Caco-2 (cell line): ENCODE measurements at regions not wholly inside any gene's neighbourhood (a gene's known extent, or its start where the extent isn't known, plus 50 kb on each side); places are given as distances from the start of the nearest gene placed in this dataset.

Source experiments
- BruUV-seq: library from RNA; stranded (reverse); fragments of 400-500 nt; replicated peaks from 2 replicates; lab custom pipeline; 2021; lab: Mats Ljungman, UMichigan
- CTCF ChIA-PET: fragments of 300-600 bp; sonication (Branson Sonifier 250); formaldehyde crosslinking; loops from one replicate; lab custom pipeline; 2022; ENCODE audit warnings: antibody characterized with exemption; lab: Charles Lee
- POLR2A ChIA-PET: fragments of 300-600 bp; sonication (Branson Sonifier 250); formaldehyde crosslinking; loops from one replicate; lab custom pipeline; 2022; ENCODE audit warnings: antibody characterized with exemption; lab: Charles Lee
- DNase-seq, 2 experiments: peaks; one replicate each; pipeline versions ENCODE4 v3.0.0 to v3.0.0-alpha.2; 2020 to 2022
- H3K27me3 ChIP-seq: replicated peaks from 2 replicates; pipeline ENCODE4 v1.6.0; 2011; ENCODE audit warnings: low read length; ENCODE audit not compliant: control insufficient read depth, insufficient read depth
- H3K36me3 ChIP-seq: 2 replicates; pipeline ENCODE4 v1.5.1; 2011; ENCODE audit warnings: low read length; ENCODE audit not compliant: control insufficient read depth, insufficient read depth
- H3K4me1 ChIP-seq: fragments of 250-450 bp; sonication (Bioruptor Pico); 2 replicates; pipeline ENCODE4 v1.5.1; 2020; ENCODE audit warnings: mild to moderate bottlenecking
- H3K4me3 ChIP-seq: 2 replicates; pipeline ENCODE4 v1.5.1; 2011; ENCODE audit warnings: low read depth, mild to moderate bottlenecking, control low read depth, low read length
- H3K9me3 ChIP-seq: fragments of 250-450 bp; sonication (Bioruptor Pico); 2 replicates; pipeline ENCODE4 v1.5.1; 2020; ENCODE audit warnings: mild to moderate bottlenecking, moderate library complexity
- H3K27ac Mint-ChIP-seq: one replicate; pipeline ENCODE4 v1.8.0; 2022; ENCODE audit warnings: mixed read lengths; ENCODE audit not compliant: unreplicated experiment
- H3K27me3 Mint-ChIP-seq: one replicate; pipeline ENCODE4 v1.8.0; 2022; ENCODE audit warnings: mixed read lengths; ENCODE audit not compliant: insufficient read depth, unreplicated experiment
- H3K36me3 Mint-ChIP-seq: one replicate; pipeline ENCODE4 v1.8.0; 2022; ENCODE audit warnings: mild to moderate bottlenecking, mixed read lengths; ENCODE audit not compliant: insufficient read depth, unreplicated experiment
- H3K4me1 Mint-ChIP-seq: one replicate; pipeline ENCODE4 v1.8.0; 2022; ENCODE audit warnings: low read depth, mixed read lengths; ENCODE audit not compliant: unreplicated experiment
- H3K4me3 Mint-ChIP-seq: one replicate; pipeline ENCODE4 v1.8.0; 2022; ENCODE audit warnings: mild to moderate bottlenecking, moderate library complexity, mixed read lengths; ENCODE audit not compliant: unreplicated experiment
- H3K9me3 Mint-ChIP-seq: one replicate; pipeline ENCODE4 v1.8.0; 2022; ENCODE audit warnings: mixed read lengths; ENCODE audit not compliant: unreplicated experiment
- intact Hi-C: fragments of 100-400 bp; cut with micrococcal nuclease; formaldehyde crosslinking; loops from one replicate; pipeline ENCODE4 v1.10.0; 2022; ENCODE audit not compliant: unreplicated experiment
- TF ChIP-seq, protein P1 (sequence below), 2 experiments: fragments of 200-600 bp in 1 of 2; IDR thresholded peaks; 1 replicate in 1 of 2; 2 replicates in 1 of 2; pipeline versions ENCODE4 v1.5.1 to v1.8.0; 2011 to 2022; ENCODE audit warnings: antibody characterized with exemption in 1 of 2, control low read depth in 1 of 2, inconsistent platforms in 1 of 2, low read depth in 1 of 2, low read length in 1 of 2, mild to moderate bottlenecking in 1 of 2, moderate library complexity in 1 of 2; ENCODE audit not compliant: insufficient read depth in 1 of 2, severe bottlenecking in 1 of 2, unreplicated experiment in 1 of 2

DNA sequence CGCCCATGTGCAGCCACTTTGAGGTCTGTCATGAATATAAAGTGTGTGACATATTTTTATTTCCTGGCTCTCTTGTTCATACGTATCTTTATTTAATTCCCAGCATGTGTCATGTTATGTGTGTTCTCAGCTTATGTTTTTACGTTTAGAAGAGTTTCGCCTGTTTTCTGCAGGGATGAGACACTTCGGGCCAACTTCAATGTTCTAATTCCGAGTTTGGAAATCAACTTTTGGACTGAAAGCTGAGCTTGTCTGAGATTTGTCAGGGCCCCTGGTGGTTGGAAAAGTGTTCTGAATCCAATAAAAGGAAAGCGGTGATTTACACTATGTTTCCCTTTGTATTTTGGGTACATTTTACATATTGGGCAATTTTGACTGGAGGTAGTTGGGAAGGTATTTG, 810.7 kb downstream of the TBC1D22A start:
- ChIA-PET CTCF (no interaction called here), POLR2A (no interaction called here)
- DNase-seq = no peak
- H3K27me3 ChIP-seq = no peaks in the 10 kb centered on the region
- no peaks in the 10 kb centered on the region for H3K9me3 Mint-ChIP-seq
- no peaks in the 10 kb centered on the region for H3K9me3 ChIP-seq
- H3K4me1 ChIP-seq = no peaks in the 10 kb centered on the region
- no TSS peak for BruUV-seq
- peaks cover 19% of the 10 kb centered on the region for H3K27me3 Mint-ChIP-seq
- no peaks in the 10 kb centered on the region for H3K36me3 ChIP-seq
- H3K4me1 Mint-ChIP-seq = no peaks in the 10 kb centered on the region
- no peak overlapping the region for H3K4me3 Mint-ChIP-seq
- H3K36me3 Mint-ChIP-seq = no peaks in the 10 kb centered on the region
- intact Hi-C loops = no loop called here
- H3K4me3 ChIP-seq = no peak overlapping the region
- H3K27ac Mint-ChIP-seq = no peak overlapping the region
- TF ChIP-seq, protein P1, sequence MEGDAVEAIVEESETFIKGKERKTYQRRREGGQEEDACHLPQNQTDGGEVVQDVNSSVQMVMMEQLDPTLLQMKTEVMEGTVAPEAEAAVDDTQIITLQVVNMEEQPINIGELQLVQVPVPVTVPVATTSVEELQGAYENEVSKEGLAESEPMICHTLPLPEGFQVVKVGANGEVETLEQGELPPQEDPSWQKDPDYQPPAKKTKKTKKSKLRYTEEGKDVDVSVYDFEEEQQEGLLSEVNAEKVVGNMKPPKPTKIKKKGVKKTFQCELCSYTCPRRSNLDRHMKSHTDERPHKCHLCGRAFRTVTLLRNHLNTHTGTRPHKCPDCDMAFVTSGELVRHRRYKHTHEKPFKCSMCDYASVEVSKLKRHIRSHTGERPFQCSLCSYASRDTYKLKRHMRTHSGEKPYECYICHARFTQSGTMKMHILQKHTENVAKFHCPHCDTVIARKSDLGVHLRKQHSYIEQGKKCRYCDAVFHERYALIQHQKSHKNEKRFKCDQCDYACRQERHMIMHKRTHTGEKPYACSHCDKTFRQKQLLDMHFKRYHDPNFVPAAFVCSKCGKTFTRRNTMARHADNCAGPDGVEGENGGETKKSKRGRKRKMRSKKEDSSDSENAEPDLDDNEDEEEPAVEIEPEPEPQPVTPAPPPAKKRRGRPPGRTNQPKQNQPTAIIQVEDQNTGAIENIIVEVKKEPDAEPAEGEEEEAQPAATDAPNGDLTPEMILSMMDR (IDR thresholded peaks at IDR 0.05; ENCODE audit: insufficient read depth in 1 of 2, low read depth in 1 of 2, low read length in 1 of 2, severe bottlenecking in 1 of 2, unreplicated experiment in 1 of 2) = no peak

DNA sequence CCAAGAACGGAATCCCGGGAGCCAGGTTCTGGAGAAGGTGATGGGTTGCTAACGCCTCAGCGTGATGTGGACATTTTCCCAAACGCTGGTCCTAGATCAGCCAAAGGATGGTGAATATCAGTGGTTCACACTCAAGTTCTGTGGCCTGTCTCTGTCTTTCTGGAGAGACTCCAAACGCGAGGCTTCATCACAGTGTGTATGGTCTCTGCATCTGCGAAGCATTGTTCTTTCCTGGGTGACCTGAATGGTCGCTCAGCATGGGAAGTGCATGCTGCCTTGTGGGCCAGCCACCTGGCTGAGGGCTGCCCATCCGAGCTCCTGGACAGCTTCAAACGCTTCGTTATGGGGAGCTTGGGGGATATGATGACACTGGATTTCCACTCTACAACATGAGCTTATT, 810.0 kb downstream of the TBC1D22A start:
- intact Hi-C loops = no loop called here
- Histone ChIP-seq H3K9me3 (no peaks in the 10 kb centered on the region), H3K27me3 (no peaks in the 10 kb centered on the region), H3K4me1 (no peaks in the 10 kb centered on the region), H3K4me3 (no peak overlapping the region), H3K36me3 (no peaks in the 10 kb centered on the region)
- H3K9me3 Mint-ChIP-seq = no peaks in the 10 kb centered on the region
- ChIA-PET CTCF (no interaction called here), POLR2A (no interaction called here)
- no peaks in the 10 kb centered on the region for H3K36me3 Mint-ChIP-seq
- no peaks in the 10 kb centered on the region for H3K4me1 Mint-ChIP-seq
- H3K27me3 Mint-ChIP-seq = peaks cover 19% of the 10 kb centered on the region
- TF ChIP-seq, protein P1 (IDR thresholded peaks at IDR 0.05; ENCODE audit: insufficient read depth in 1 of 2, low read depth in 1 of 2, low read length in 1 of 2, severe bottlenecking in 1 of 2, unreplicated experiment in 1 of 2) = no peak
- BruUV-seq = no TSS peak
- no peak for DNase-seq
- H3K27ac Mint-ChIP-seq = no peak overlapping the region
- H3K4me3 Mint-ChIP-seq = no peak overlapping the region

- ChIA-PET POLR2A (no interaction called here), CTCF (no interaction called here)
- BruUV-seq = no TSS peak
- no peak for DNase-seq
- no peaks in the 10 kb centered on the region for H3K4me1 ChIP-seq
- Mint-ChIP-seq H3K9me3 (no peaks in the 10 kb centered on the region), H3K36me3 (no peaks in the 10 kb centered on the region), H3K4me1 (no peaks in the 10 kb centered on the region), H3K27me3 (peaks cover 17% of the 10 kb centered on the region), H3K4me3 (no peak overlapping the region), H3K27ac (no peak overlapping the region)
- H3K9me3 ChIP-seq = no peaks in the 10 kb centered on the region
- TF ChIP-seq, protein P1 (IDR thresholded peaks at IDR 0.05; ENCODE audit: insufficient read depth in 1 of 2, low read depth in 1 of 2, low read length in 1 of 2, severe bottlenecking in 1 of 2, unreplicated experiment in 1 of 2) = no peak
- no peaks in the 10 kb centered on the region for H3K27me3 ChIP-seq
- no peak overlapping the region for H3K4me3 ChIP-seq
- intact Hi-C loops = no loop called here
- H3K36me3 ChIP-seq = no peaks in the 10 kb centered on the region
These were observed 809.2 kb downstream of the TBC1D22A start for GRCh38 chr22:47571616-47572015.
